Endothelial cell of umbilical vein (primary cell): ENCODE measurements at regions not wholly inside any gene's neighbourhood (a gene's known extent, or its start where the extent isn't known, plus 50 kb on each side); places are given as distances from the start of the nearest gene placed in this dataset.

Experiments used
- BruUV-seq: library from RNA; stranded (reverse); fragments of 400-500 nt; replicated peaks from 2 replicates; lab custom pipeline; 2021; lab: Mats Ljungman, UMichigan
- CTCF ChIA-PET: fragments of 300-600, 350-600 bp; sonication (Branson Sonifier 250); formaldehyde crosslinking; loops from one replicate; lab custom pipeline; 2021; ENCODE audit warnings: antibody characterized with exemption, inconsistent platforms; lab: Charles Lee
- POLR2A ChIA-PET: fragments of 300-600, 350-600 bp; sonication (Branson Sonifier 250); formaldehyde crosslinking; loops from one replicate; lab custom pipeline; 2021; ENCODE audit warnings: antibody characterized with exemption, inconsistent platforms; lab: Charles Lee
- DNase-seq: peaks from one replicate; pipeline ENCODE4 v3.0.0-alpha.2; 2011; ENCODE audit warnings: low read depth, low spot score
- FAIRE-seq: peaks from 2 replicates; lab custom pipeline; 2011; peaks lifted over from hg19 to GRCh38; lab: Jason Lieb, UNC
- H2AFZ ChIP-seq: 2 replicates; pipeline ENCODE4 v1.6.0; 2012; ENCODE audit warnings: low read depth, low read length, control low read depth, inconsistent platforms
- H3K27ac ChIP-seq: 2 replicates; pipeline ENCODE4 v1.5.1; 2011; ENCODE audit warnings: low read depth, mild to moderate bottlenecking, control low read depth, low read length, moderate library complexity; ENCODE audit not compliant: insufficient read depth
- H3K27me3 ChIP-seq, 2 experiments: 2 replicates each; pipeline versions ENCODE4 v1.6.0 to v1.6.1; 2011; ENCODE audit warnings: low read length in 2 of 2, mixed read lengths in 1 of 2; ENCODE audit not compliant: control insufficient read depth in 2 of 2, insufficient read depth in 2 of 2
- H3K36me3 ChIP-seq, 2 experiments: 2 replicates in 1 of 2; 3 replicates in 1 of 2; pipeline ENCODE4 v1.5.1; 2011; ENCODE audit warnings: low read length in 2 of 2, mild to moderate bottlenecking in 1 of 2, moderate library complexity in 1 of 2; ENCODE audit not compliant: control insufficient read depth in 2 of 2, insufficient read depth in 2 of 2; ENCODE audit errors: extremely low read depth in 1 of 2
- H3K4me1 ChIP-seq: 3 replicates; pipeline ENCODE4 v1.5.1; 2011; ENCODE audit warnings: mild to moderate bottlenecking, low read length; ENCODE audit not compliant: control insufficient read depth, insufficient read depth; ENCODE audit errors: extremely low read depth
- H3K4me2 ChIP-seq: 2 replicates; pipeline ENCODE4 v1.6.1; 2011; ENCODE audit warnings: low read length, control low read depth, mixed read lengths; ENCODE audit not compliant: insufficient read depth
- H3K4me3 ChIP-seq, 3 experiments: fragments of 200-600 bp in 1 of 3; sonication (generic), shearing (Covaris generic) in 1 of 3; replicated peaks in 1 of 3; 2 replicates each; pipeline ENCODE4 v1.5.1; 2011 to 2016; ENCODE audit warnings: control low read depth in 3 of 3, low read length in 3 of 3, mild to moderate bottlenecking in 2 of 3, inconsistent platforms in 1 of 3, low read depth in 1 of 3, moderate library complexity in 1 of 3; ENCODE audit not compliant: insufficient read depth in 1 of 3
- H3K79me2 ChIP-seq: 2 replicates; pipeline ENCODE4 v1.6.0; 2012; ENCODE audit warnings: low read length, inconsistent platforms; ENCODE audit not compliant: control insufficient read depth, insufficient read depth
- H3K9ac ChIP-seq: replicated peaks from 2 replicates; pipeline ENCODE3; 2011; ENCODE audit warnings: low read length, control low read depth; ENCODE audit not compliant: insufficient read depth; ENCODE audit errors: extremely low read depth
- H3K9me1 ChIP-seq: replicated peaks from 3 replicates; pipeline ENCODE4 v1.6.0; 2011; ENCODE audit warnings: mild to moderate bottlenecking, low read length; ENCODE audit not compliant: control insufficient read depth, insufficient read depth; ENCODE audit errors: extremely low read depth
- H3K9me3 ChIP-seq: replicated peaks from 2 replicates; pipeline ENCODE4 v1.5.1; 2012; ENCODE audit warnings: low read length, inconsistent platforms; ENCODE audit not compliant: control insufficient read depth, insufficient read depth
- H4K20me1 ChIP-seq: replicated peaks from 2 replicates; pipeline ENCODE3; 2011; ENCODE audit warnings: mild to moderate bottlenecking, low read length; ENCODE audit not compliant: control insufficient read depth, insufficient read depth; ENCODE audit errors: extremely low read depth
- EZH2 ChIP-seq: IDR thresholded peaks from 2 replicates; pipeline ENCODE4 v1.6.1; 2012; ENCODE audit warnings: borderline replicate concordance, low read depth, mild to moderate bottlenecking, moderate library complexity, low read length, inconsistent platforms; ENCODE audit not compliant: severe bottlenecking
- FOS ChIP-seq: IDR thresholded peaks from 2 replicates; pipeline ENCODE4 v1.6.1; 2011; ENCODE audit warnings: mild to moderate bottlenecking, low read length, moderate library complexity, borderline replicate concordance; ENCODE audit not compliant: insufficient read depth
- GATA2 ChIP-seq: IDR thresholded peaks from 2 replicates; pipeline ENCODE4 v1.7.0; 2011; ENCODE audit warnings: low read depth, mild to moderate bottlenecking, moderate library complexity, mixed read lengths, low read length; ENCODE audit not compliant: insufficient read length, insufficient read depth
- JUN ChIP-seq: IDR thresholded peaks from 2 replicates; pipeline ENCODE4 v1.6.1; 2011; ENCODE audit warnings: borderline replicate concordance, low read depth; ENCODE audit not compliant: insufficient read length, insufficient read depth
- MYC ChIP-seq: IDR thresholded peaks from one replicate; pipeline ENCODE4 v1.6.1; 2011; ENCODE audit warnings: mild to moderate bottlenecking, low read depth, low read length
- POLR2A ChIP-seq: IDR thresholded peaks from 2 replicates; pipeline ENCODE4 v1.6.1; 2012; ENCODE audit warnings: low read depth, mild to moderate bottlenecking, control low read depth, low read length
- POLR2AphosphoS5 ChIP-seq: IDR thresholded peaks from 2 replicates; pipeline ENCODE4 v1.6.1; 2012; ENCODE audit warnings: low read depth, mild to moderate bottlenecking, control low read depth, low read length, moderate library complexity; ENCODE audit not compliant: insufficient read depth
- dilution Hi-C: fragments of 300-500 bp; cut with MboI; formaldehyde crosslinking; loops from one replicate; pipeline ENCODE4 v1.15.0; 2019; ENCODE audit warnings: low sequenced_read_pairs; ENCODE audit not compliant: extremely low pct_ligation_motif_present
- intact Hi-C: fragments of 100-400 bp; cut with micrococcal nuclease; formaldehyde crosslinking; loops from one replicate; pipeline ENCODE4 v1.10.0; 2022
- TF ChIP-seq, protein P1 (sequence below): IDR thresholded peaks from 2 replicates; pipeline ENCODE4 v1.6.1; 2011; ENCODE audit not compliant: insufficient read depth, insufficient read length
- TF ChIP-seq, protein P2 (sequence below), 2 donors: IDR thresholded peaks; 1 replicate in 1 of 2; 2 replicates in 1 of 2; pipeline ENCODE4 v1.5.1; 2011; ENCODE audit warnings: low read length in 2 of 2, mild to moderate bottlenecking in 2 of 2, moderate library complexity in 2 of 2, control low read depth in 1 of 2, inconsistent platforms in 1 of 2, low read depth in 1 of 2; ENCODE audit not compliant: insufficient read depth in 1 of 2; ENCODE audit errors: extremely low read depth in 1 of 2

DNA sequence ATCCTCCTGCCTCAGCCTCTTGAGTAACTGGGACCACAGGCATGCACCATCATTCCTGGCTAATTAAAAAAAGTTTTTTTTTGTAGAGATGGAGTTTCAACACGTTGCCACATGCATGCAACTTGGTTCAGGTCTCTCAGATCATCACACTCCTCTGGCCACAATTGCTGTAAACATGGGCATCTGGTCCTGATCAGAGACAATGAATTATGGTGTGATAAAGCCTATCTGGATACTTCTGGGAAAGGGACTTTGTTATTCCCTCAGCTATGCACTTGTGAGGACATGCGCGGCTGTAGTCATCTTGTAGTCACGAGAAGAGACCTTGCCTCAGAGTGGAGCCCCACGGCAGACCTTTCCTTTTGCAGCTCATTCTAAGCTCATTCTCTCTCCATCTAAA, 210.9 kb upstream of the ZFP64 start:
- no peak overlapping the region for H3K9ac ChIP-seq
- H3K9me3 ChIP-seq: no peaks in the 10 kb centered on the region
- no TSS peak for BruUV-seq
- ChIA-PET POLR2A (no interaction called here), CTCF (no interaction called here)
- no peak overlapping the region for H3K4me3 ChIP-seq
- H3K4me2 ChIP-seq: no peak overlapping the region
- H3K36me3 ChIP-seq: no peaks in the 10 kb centered on the region
- no peaks in the 10 kb centered on the region for H4K20me1 ChIP-seq
- TF ChIP-seq, protein P1, sequence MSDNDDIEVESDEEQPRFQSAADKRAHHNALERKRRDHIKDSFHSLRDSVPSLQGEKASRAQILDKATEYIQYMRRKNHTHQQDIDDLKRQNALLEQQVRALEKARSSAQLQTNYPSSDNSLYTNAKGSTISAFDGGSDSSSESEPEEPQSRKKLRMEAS: no peak
- TF ChIP-seq, protein P2, sequence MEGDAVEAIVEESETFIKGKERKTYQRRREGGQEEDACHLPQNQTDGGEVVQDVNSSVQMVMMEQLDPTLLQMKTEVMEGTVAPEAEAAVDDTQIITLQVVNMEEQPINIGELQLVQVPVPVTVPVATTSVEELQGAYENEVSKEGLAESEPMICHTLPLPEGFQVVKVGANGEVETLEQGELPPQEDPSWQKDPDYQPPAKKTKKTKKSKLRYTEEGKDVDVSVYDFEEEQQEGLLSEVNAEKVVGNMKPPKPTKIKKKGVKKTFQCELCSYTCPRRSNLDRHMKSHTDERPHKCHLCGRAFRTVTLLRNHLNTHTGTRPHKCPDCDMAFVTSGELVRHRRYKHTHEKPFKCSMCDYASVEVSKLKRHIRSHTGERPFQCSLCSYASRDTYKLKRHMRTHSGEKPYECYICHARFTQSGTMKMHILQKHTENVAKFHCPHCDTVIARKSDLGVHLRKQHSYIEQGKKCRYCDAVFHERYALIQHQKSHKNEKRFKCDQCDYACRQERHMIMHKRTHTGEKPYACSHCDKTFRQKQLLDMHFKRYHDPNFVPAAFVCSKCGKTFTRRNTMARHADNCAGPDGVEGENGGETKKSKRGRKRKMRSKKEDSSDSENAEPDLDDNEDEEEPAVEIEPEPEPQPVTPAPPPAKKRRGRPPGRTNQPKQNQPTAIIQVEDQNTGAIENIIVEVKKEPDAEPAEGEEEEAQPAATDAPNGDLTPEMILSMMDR (IDR thresholded peaks at IDR 0.05; ENCODE audit: extremely low read depth in 1 of 2, insufficient read depth in 1 of 2, low read depth in 1 of 2, low read length in 2 of 2): no peak
- TF ChIP-seq FOS (no peak), POLR2A (no peak), MYC (no peak), GATA2 (no peak), EZH2 (no peak), POLR2AphosphoS5 (no peak), JUN (no peak)
- intact Hi-C loops (no loop called here), dilution Hi-C loops (no loop called here)
- no peak for FAIRE-seq
- H3K79me2 ChIP-seq: no peaks in the 10 kb centered on the region
- DNase-seq: no peak
- H3K4me1 ChIP-seq: no peaks in the 10 kb centered on the region
- no peak overlapping the region for H2AFZ ChIP-seq
- no peak overlapping the region for H3K27ac ChIP-seq
- no peaks in the 10 kb centered on the region for H3K9me1 ChIP-seq
- no peaks in the 10 kb centered on the region for H3K27me3 ChIP-seq
